NCI-H2081 treated with DMSO at 0.1 percent for 48 hours (cell line): ENCODE measurements at regions not wholly inside any gene's neighbourhood (a gene's known extent, or its start where the extent isn't known, plus 50 kb on each side); places are given as distances from the start of the nearest gene placed in this dataset.
"Not testable (repeated sequence)": the region's sequence is repeated elsewhere in the genome, so short reads cannot be mapped to it uniquely, and the experiment has no call there.

Experiments
- DNase-seq: peaks from one replicate; lab custom pipeline; 2025; lab: John Stamatoyannopoulos, UW

- DNase-seq, result no peak
Measured at GRCh38 chr16:65373097-65373496, 251.2 kb upstream of the CDH11 start.

GRCh38 chr16:65372171-65372570, 250.3 kb upstream of the CDH11 start:
- no peak for DNase-seq

- no peak for DNase-seq
Measured at GRCh38 chr16:65365732-65366715, 244.2 kb upstream of the CDH11 start.

GRCh38 chr16:65356721-65357120, 234.9 kb upstream of the CDH11 start:
- DNase-seq, result not testable (repeated sequence)

- DNase-seq, result no peak
Measured at GRCh38 chr16:65355706-65356105, 233.8 kb upstream of the CDH11 start.

GRCh38 chr16:65353183-65353582, 231.3 kb upstream of the CDH11 start:
- DNase-seq, result no peak

GRCh38 chr16:65349626-65350025, 227.8 kb upstream of the CDH11 start:
- DNase-seq, result no peak

- DNase-seq, result no peak
Measured at GRCh38 chr16:65343556-65343955, 221.7 kb upstream of the CDH11 start.

GRCh38 chr16:65342231-65342866, 220.5 kb upstream of the CDH11 start:
- no peak for DNase-seq

- no peak for DNase-seq
Measured at GRCh38 chr16:65339062-65339461, 217.2 kb upstream of the CDH11 start.

GRCh38 chr16:65336160-65336559, 214.3 kb upstream of the CDH11 start:
- no peak for DNase-seq

- no peak for DNase-seq
Measured at GRCh38 chr16:65334081-65334480, 212.2 kb upstream of the CDH11 start.

- DNase-seq, result no peak
Measured at GRCh38 chr16:65333283-65333682, 211.4 kb upstream of the CDH11 start.

- DNase-seq, result no peak
Measured at GRCh38 chr16:65327346-65327745, 205.5 kb upstream of the CDH11 start.

- no peak for DNase-seq
Measured at GRCh38 chr16:65323655-65324237, 201.9 kb upstream of the CDH11 start.

- DNase-seq, result no peak
Measured at GRCh38 chr16:65319621-65320231, 197.9 kb upstream of the CDH11 start.

- no peak for DNase-seq
Measured at GRCh38 chr16:65318590-65319257, 196.9 kb upstream of the CDH11 start.

- no peak for DNase-seq
Measured at GRCh38 chr16:65318138-65318537, 196.3 kb upstream of the CDH11 start.

- no peak for DNase-seq
Measured at GRCh38 chr16:65316808-65317207, 194.9 kb upstream of the CDH11 start.

- DNase-seq, result no peak
Measured at GRCh38 chr16:65315081-65315780, 193.4 kb upstream of the CDH11 start.

GRCh38 chr16:65314627-65315008, 192.8 kb upstream of the CDH11 start:
- DNase-seq, result no peak
